Breast epithelium (tissue), 3 donors: ENCODE measurements at regions not wholly inside any gene's neighbourhood (a gene's known extent, or its start where the extent isn't known, plus 50 kb on each side); places are given as distances from the start of the nearest gene placed in this dataset.

Experiments
- CTCF ChIP-seq, 3 donors: fragments of 450-650 bp; IDR thresholded peaks; one replicate each; pipeline ENCODE4 v1.5.1; 2016 to 2017; ENCODE audit warnings: antibody characterized with exemption in 3 of 3, mild to moderate bottlenecking in 3 of 3, moderate library complexity in 3 of 3
- POLR2A ChIP-seq: fragments of 450-650 bp; IDR thresholded peaks from one replicate; pipeline ENCODE4 v1.6.1; 2016; ENCODE audit warnings: antibody characterized with exemption, mild to moderate bottlenecking, moderate library complexity
- POLR2AphosphoS5 ChIP-seq, 3 donors: sonication (generic); formaldehyde crosslinking; IDR thresholded peaks; one replicate each; pipeline ENCODE4 v1.6.1; 2017; ENCODE audit warnings: antibody characterized with exemption in 3 of 3

- TF ChIP-seq CTCF (IDR thresholded peaks at IDR 0.05) (no peak), POLR2A (no peak), POLR2AphosphoS5 (IDR thresholded peaks at IDR 0.05) (no peak)
Observed at GRCh38 chr17:13070732-13071131, 52.9 kb upstream of the ELAC2 start.
